Prostate gland (tissue), 2 donors: ENCODE measurements at regions not wholly inside any gene's neighbourhood (a gene's known extent, or its start where the extent isn't known, plus 50 kb on each side); places are given as distances from the start of the nearest gene placed in this dataset.

ENCODE experiments used
- POLR2A ChIP-seq: fragments of 450-650 bp; IDR thresholded peaks from one replicate; pipeline ENCODE4 v1.6.1; 2016; ENCODE audit warnings: antibody characterized with exemption, mild to moderate bottlenecking
- POLR2AphosphoS5 ChIP-seq: sonication (generic); formaldehyde crosslinking; IDR thresholded peaks from one replicate; pipeline ENCODE4 v1.6.1; 2017; ENCODE audit warnings: antibody characterized with exemption
- TF ChIP-seq, protein P1 (sequence below), 4 experiments: fragments of 200-600 bp in 2 of 4; fragments of 450-650 bp in 2 of 4; sonication (generic) in 2 of 4; IDR thresholded peaks; 1 replicate in 3 of 4; 2 replicates in 1 of 4; pipeline ENCODE4 v1.5.1; 2016 to 2019; ENCODE audit warnings: antibody characterized with exemption in 4 of 4, mild to moderate bottlenecking in 2 of 4, moderate library complexity in 2 of 4

DNA sequence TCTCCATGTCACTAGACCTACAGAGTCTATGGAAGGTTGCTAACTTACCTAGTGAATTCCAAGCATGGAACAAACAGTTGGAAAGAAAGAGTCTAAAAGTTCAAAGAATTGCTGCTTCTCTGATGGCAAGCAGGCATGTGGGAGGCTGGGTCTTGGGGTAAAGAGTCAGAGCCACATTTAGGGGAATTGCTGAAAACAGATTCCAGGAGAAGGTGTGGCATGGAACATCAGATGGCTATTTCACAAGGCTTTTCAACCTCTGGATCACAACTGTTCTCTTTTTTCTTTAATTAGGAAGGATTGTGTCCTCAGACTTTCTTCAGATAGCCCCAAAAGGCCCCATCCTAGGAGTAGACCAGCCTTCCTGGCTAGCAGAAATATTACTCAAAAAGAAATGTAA, 601.5 kb downstream of the MAFB start:
- TF ChIP-seq, protein P1, sequence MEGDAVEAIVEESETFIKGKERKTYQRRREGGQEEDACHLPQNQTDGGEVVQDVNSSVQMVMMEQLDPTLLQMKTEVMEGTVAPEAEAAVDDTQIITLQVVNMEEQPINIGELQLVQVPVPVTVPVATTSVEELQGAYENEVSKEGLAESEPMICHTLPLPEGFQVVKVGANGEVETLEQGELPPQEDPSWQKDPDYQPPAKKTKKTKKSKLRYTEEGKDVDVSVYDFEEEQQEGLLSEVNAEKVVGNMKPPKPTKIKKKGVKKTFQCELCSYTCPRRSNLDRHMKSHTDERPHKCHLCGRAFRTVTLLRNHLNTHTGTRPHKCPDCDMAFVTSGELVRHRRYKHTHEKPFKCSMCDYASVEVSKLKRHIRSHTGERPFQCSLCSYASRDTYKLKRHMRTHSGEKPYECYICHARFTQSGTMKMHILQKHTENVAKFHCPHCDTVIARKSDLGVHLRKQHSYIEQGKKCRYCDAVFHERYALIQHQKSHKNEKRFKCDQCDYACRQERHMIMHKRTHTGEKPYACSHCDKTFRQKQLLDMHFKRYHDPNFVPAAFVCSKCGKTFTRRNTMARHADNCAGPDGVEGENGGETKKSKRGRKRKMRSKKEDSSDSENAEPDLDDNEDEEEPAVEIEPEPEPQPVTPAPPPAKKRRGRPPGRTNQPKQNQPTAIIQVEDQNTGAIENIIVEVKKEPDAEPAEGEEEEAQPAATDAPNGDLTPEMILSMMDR (IDR thresholded peaks at IDR 0.05) = no peak
- TF ChIP-seq POLR2AphosphoS5 (no peak), POLR2A (no peak)
